HG03378 (cell line): ENCODE measurements at regions not wholly inside any gene's neighbourhood (a gene's known extent, or its start where the extent isn't known, plus 50 kb on each side); places are given as distances from the start of the nearest gene placed in this dataset.

Experiments
- ATAC-seq: cut with Tn5 transposase; IDR thresholded peaks from one replicate; pipeline ENCODE4 v1.9.1; 2021; ENCODE audit warnings: mild to moderate bottlenecking, moderate library complexity; ENCODE audit not compliant: unreplicated experiment

DNA sequence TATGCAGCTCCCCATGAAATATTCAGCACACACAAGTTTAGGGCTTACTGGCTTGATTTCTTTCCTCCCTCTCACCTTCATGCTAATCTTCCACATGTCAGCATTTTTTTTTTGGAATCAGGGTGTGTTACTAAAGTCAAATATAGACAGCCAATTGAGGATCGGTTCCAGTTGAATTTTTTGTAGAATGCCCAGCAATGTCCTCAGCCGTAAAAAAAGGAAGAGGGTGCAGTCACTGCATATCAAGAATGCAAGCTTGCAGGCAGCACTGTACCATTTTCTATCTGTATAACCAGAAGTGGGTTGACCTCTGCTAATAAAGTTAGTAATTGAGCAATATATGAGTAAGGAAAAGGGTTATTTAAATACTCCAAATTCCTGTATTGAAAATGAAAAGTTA is 51.4 kb upstream of the CHMP2B start:
- no peak for ATAC-seq

DNA sequence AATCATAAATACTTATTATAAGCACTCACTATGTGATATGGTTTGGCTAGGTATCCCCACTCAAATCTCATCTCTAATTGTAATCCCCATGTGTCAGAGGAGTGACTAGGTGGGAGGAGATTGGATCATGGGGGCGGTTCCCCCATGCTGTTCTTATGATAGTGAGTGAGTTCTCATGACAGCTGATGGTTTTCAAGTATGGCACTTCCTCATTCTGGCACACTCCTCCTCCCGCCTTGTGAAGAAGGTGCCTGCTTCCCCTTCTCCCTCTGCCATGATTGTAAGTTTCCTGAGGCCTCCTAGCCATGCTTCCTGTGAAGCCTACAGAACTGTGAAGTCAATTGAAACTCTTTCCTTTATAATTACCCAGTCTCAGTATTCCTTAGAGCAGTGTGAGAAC is 53.3 kb upstream of the CHMP2B start:
- no peak for ATAC-seq

DNA sequence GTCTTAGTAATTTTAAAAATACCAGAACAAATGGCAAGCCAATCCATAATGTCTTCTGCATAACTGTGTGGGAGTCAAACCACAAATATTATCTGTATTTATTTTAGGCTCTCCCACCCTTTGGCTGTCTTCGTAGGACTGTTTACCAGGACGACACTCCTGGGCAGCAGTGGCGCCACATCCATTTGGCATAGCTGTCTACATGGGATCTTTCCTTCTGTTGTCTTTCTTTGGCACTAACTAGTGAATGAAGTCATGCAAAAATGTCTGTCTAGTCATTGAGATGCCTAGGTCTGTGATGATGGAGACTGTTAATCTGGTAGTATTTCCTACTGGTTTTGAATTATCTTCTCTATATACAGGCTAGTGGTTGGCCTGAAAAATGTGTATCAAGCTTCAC is 54.0 kb upstream of the CHMP2B start:
- no peak for ATAC-seq

- ATAC-seq, result peak; percentile 85
These were observed 59.3 kb upstream of the CHMP2B start for GRCh38 chr3:87167628-87168456.

- no peak for ATAC-seq
These were observed 62.9 kb upstream of the CHMP2B start for GRCh38 chr3:87164245-87164644.

GRCh38 chr3:87161851-87162250 is 65.3 kb upstream of the CHMP2B start:
- ATAC-seq, result no peak

DNA sequence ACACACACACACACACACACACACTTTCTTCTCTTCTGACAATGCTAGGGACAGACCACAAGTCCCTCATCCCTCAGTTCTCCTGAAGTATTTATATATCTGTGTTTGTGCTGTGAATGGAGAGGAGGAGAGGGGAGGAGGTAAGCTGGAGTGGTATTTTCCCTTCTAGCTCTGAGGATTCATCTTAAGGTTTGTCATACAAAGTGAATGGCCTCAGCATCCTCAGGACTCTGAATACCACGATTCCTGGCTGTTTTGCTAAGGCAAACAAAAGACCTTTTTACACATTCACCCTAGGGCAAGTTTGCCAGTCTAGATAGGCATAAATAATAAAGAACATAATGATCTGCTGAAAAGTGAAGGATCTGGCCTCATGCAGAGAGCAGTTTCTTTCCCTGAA is 65.7 kb upstream of the CHMP2B start:
- ATAC-seq, result no peak

- no peak for ATAC-seq
These were observed 66.1 kb upstream of the CHMP2B start for GRCh38 chr3:87161013-87161412.

- ATAC-seq, result no peak
These were observed 68.3 kb upstream of the CHMP2B start for GRCh38 chr3:87158823-87159222.

DNA sequence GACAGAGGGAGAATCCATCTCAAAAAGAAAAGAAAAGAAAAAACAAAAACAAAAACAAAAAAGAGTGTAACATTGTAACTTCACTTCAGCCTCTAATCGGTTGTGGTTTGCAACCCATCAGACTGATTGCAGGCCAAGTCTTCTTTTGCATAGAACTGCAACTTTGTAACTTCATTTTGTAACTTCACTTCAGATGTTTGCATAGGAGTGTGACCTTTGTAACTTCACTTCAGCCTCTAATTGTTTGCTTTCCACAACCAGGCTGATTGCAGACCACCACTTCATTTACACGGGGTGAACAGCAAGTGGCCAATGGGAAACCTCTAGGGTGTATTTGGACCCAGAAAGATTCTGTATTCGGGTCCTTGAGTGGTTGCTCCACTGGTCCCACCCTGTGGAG is 79.1 kb upstream of the CHMP2B start:
- ATAC-seq, result no peak

DNA sequence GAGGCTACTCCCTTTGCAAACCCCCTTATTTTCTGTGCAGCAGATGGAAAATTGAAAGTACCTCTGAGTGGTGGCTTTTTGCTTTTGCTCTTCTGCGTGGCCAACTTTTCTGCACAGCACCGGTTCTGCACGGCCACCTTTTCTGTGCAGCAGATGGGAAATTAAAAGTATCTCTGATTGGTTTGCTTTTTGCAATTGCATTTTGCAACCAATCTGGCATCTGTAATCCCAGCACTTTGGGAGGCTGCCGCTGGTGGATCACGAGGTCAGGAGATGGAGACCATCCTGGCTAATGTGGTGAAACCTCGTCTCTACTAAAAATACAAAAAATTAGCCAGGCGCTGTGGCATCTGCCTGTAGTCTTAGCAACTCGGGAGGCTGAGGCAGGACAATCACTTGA is 79.5 kb upstream of the CHMP2B start:
- no peak for ATAC-seq

DNA sequence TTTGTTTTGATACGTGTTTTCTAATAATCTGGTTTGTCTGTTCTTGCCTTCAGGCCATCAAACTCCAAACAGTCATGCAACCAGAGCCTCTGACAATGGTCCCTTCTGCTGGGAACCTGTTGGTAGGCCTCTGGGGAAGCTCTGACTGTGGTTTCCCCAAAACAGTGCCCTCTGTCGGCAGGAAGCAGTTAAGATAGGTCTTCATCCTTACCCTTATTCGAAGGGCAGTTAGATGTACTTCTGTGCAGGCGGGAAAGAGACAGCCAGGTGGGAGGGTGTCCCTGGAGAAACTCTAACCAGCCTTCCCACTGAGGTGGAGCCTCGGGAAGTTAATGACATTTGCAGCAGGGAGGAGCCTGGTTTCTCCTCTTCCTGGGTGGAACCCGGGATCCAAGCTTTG is 81.6 kb upstream of the CHMP2B start:
- peak; percentile 78 for ATAC-seq

DNA sequence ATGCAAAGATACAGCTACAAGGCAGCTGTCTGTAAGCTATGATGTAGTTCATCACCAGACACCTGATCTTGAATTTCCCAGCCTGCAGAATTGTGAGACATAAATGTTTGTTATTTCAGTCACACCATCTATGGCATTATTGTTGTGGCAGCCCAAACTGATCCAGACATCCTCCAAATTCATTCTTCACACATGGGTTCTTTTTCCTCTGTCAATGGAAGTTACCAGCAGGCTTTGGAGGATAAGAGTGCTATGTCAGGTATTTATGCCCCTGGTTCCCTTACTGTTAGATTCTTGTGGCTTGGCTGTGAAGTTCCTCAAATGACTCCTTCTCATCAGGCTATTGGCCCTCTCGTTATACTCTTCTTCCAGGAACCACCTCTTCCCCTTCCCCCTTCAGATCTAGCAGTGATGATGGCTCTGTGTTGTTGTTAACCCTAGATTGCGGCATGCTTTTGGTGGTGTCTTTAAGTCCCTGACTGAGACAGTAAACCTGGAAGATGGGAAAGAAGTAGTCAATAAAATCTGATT is 91.0 kb upstream of the CHMP2B start:
- ATAC-seq, result no peak

DNA sequence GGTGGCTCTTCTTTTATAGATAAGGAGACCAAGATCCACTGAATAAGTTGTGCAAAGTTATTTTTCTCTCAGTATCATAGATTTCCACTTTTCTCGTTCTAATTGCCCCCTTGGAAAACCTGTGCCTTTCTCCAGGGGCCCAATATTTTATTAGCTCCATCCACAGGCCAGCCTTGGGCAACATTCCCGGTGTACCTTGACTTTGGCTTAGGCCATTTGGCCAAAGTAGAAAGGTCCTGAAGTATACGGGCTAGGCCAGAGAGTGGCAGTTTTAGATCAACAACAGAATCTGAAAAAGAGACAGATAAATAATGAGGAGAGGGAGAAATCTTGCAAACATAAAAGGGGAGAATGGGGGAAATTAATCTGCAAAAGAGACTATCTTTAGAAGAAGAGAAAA is 91.7 kb upstream of the CHMP2B start:
- no peak for ATAC-seq

DNA sequence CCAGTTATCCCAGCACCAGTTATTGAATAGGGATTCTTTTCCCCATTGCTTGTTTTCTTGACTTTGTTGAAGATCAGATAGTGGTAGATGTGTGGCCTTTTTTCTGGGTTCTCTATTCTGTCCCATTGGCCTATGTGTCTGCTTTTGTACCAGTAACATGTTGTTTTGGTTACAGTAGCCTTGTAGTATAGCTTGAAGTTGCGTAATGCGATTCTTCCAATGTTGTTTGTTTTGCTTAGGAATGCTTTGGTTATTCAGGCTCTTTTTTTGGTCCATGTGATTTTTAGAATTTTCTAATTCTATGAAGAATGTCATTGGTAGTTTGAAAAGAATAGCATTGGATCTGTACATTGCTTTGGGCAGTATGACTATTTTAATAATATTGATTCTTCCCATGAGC is 94.3 kb upstream of the CHMP2B start:
- ATAC-seq, result no peak

DNA sequence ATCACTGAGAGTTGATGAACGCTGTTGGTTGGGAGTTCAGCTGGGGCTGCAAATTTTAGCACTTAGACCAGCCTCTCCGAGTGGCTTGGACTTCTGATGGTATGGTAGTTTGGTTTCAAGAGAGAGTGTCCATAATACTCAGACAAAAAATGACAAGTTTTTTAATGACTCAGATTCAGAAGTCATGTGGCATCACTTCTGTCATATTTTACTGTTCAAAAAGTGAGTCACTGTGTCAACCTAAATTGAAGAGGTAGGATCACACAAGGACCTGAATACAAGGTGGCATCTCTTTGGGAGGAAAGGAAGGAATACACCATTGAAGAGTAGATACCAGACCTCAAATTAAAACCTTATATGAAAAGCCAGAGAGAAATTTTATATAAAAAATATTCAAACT is 99.1 kb upstream of the CHMP2B start:
- ATAC-seq, result no peak

DNA sequence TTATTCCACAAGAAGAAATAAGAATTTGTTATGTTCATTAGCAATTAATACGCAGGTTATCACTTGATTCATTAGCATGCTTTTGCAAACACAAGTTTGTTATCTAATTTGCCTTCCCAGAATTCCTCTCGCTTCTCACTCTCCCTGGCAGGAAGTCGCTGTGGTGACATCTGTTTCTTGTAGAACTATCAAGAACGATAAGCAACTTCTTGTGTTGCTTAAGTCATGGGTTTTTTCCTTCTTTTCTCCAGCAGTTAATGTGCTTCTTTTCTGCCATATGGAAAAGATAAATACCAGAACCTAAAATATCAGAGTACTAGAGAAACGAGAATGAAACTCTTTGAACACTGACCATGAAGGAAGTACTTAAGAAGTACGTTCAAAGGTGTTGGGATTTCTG is 99.8 kb upstream of the CHMP2B start:
- no peak for ATAC-seq

DNA sequence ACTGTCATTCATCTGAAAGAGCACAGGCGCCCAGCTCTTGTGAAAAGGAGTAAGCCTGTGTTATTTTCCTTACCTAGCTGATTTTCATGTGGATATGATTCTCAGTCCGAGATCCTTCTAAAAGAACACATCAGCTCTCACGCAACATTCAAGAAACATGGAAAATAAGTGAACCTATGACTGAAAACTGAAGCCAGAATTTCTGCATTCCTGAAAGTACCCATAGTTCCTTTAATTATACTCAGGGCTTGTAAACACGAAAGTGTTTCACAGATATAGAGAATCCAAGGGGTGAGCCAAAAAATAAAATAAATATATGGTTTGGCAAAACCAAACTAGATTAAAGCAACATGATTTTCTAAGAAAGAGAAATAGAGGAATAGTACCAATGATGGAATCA is 100.8 kb upstream of the CHMP2B start:
- ATAC-seq, result no peak

DNA sequence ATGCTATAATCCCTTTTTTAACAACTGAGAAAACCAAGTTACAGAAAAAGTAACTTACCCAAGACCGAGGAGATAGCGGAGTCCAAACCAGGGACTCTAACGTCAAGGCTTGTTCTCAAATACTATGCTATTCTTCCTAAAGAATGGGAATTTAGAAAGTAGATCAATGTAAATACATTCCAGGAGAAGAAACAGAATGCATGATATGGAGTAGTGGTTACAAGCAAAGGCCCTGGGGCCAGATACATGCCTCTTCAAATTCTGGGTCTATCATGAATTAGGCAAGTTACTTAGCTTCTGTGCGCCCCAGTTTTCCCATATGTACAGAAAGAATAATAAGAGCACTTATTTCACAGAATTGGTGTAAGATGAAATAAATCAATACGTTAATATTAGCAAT is 102.0 kb upstream of the CHMP2B start:
- ATAC-seq, result no peak

DNA sequence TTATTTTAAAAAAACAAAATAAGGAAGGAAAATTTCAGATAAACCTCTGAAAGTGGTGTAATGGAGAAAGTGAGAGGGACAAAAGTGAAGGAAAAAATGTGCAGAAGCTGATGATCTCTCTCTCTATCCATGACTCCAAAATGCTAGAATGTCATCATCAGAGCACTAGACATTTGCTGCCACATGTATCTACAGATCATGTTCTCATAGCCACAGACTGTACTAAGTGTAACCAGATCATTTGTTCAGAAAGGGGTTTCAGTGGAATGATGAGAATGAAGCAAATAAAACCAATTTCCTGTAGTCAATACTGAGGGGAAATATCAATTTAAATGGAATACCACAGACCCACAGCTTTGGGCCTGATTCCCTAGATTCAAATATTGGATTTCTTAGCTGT is 104.3 kb upstream of the CHMP2B start:
- no peak for ATAC-seq

DNA sequence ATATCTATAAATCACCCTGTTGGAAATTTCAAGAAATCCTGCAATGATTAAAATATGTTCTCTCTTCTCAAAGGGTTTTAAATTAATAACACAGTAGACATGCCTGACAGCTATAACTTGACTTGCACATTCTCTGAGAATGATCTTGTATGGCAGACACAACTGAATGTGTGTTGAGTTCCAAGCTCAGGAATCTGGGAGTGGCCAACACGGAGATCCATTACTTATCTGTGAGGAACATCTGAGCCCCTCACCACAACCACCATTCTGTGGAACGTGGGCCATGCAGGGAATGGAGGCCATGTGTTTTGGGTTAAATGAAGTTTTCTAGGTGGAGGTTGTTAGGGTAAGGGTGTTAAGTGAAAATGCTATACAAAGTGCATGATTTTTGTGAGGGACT is 105.3 kb upstream of the CHMP2B start:
- no peak for ATAC-seq

DNA sequence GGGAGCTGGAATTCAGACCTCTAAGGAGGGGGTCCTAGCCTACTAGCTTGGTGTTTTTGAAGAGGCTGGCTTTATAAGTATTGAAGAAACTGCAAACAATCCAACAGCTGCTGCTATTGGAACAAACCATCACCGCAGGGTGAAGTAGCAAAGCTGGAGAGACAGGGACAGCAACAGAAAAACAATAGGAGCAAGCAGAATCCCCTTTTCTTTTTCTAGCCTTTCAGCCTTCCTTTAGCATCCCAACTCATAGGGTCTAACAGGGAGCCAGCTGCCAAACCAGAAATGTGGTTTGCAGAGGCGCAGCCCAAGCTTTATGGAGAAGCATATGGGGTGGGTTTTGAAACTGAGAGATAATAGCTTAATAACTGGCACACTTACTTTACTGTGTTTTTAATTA is 106.2 kb upstream of the CHMP2B start:
- ATAC-seq, result no peak

- no peak for ATAC-seq
These were observed 106.9 kb upstream of the CHMP2B start for GRCh38 chr3:87120236-87120635.
